HEK293 (cell line): ENCODE measurements at regions not wholly inside any gene's neighbourhood (a gene's known extent, or its start where the extent isn't known, plus 50 kb on each side); places are given as distances from the start of the nearest gene placed in this dataset.

ENCODE experiments used
- CTCF ChIA-PET: fragments of 350-600 bp; formaldehyde crosslinking; extraction: SDS; loops from one replicate; lab custom pipeline; 2021; ENCODE audit warnings: antibody characterized with exemption; lab: Yijun Ruan, JAX
- POLR2A ChIA-PET: fragments of 300-600 bp; formaldehyde crosslinking; extraction: SDS; loops from one replicate; lab custom pipeline; 2020; ENCODE audit warnings: antibody characterized with exemption, inconsistent platforms; lab: Yijun Ruan, JAX
- H3K27ac ChIP-seq: fragments of 200-500 bp; sonication (Bioruptor generic); 2 replicates; pipeline ENCODE4 v1.5.1; 2014; ENCODE audit warnings: low read depth, low read length, control low read depth, inconsistent platforms; ENCODE audit errors: extremely low read depth
- H3K36me3 ChIP-seq, 2 experiments: fragments of 200-500 bp in 1 of 2; sonication (Bioruptor generic) in 1 of 2; 1 replicate in 1 of 2; 2 replicates in 1 of 2; pipeline ENCODE4 v1.5.1; 2014 to 2017; ENCODE audit warnings: inconsistent platforms in 2 of 2, low read length in 2 of 2; ENCODE audit not compliant: control insufficient read depth in 2 of 2, insufficient read depth in 1 of 2
- H3K4me1 ChIP-seq: fragments of 200-500 bp; sonication (Bioruptor generic); 2 replicates; pipeline ENCODE4 v1.5.1; 2014; ENCODE audit warnings: mild to moderate bottlenecking, low read length, inconsistent platforms; ENCODE audit not compliant: control insufficient read depth, insufficient read depth
- H3K4me3 ChIP-seq: 2 replicates; pipeline ENCODE4 v1.5.1; 2011; ENCODE audit warnings: low read depth, mild to moderate bottlenecking, control low read depth, low read length, moderate library complexity
- H3K9me3 ChIP-seq: fragments of 200-500 bp; sonication (Bioruptor generic); 2 replicates; pipeline ENCODE4 v1.5.1; 2014; ENCODE audit warnings: low read depth, low read length, inconsistent platforms; ENCODE audit not compliant: control insufficient read depth, insufficient read depth
- EGR2 ChIP-seq: fragments of 450-650 bp; formaldehyde crosslinking; IDR thresholded peaks from 2 replicates; pipeline ENCODE4 v1.5.1; 2016; ENCODE audit warnings: low read depth, missing biosample characterization, missing genetic modification characterization
- OVOL3 ChIP-seq: fragments of 450-650 bp; formaldehyde crosslinking; IDR thresholded peaks from 2 replicates; pipeline ENCODE4 v1.5.1; 2016; ENCODE audit warnings: missing biosample characterization, missing genetic modification characterization
- PRDM10 ChIP-seq: fragments of 450-650 bp; formaldehyde crosslinking; IDR thresholded peaks from 2 replicates; pipeline ENCODE4 v1.5.1; 2016; ENCODE audit warnings: missing biosample characterization, missing genetic modification characterization
- SP2 ChIP-seq: fragments of 450-650 bp; formaldehyde crosslinking; IDR thresholded peaks from 2 replicates; pipeline ENCODE4 v1.5.1; 2016; ENCODE audit warnings: missing biosample characterization, missing genetic modification characterization
- YY1 ChIP-seq: fragments of 450-650 bp; formaldehyde crosslinking; IDR thresholded peaks from 2 replicates; pipeline ENCODE4 v1.5.1; 2018; ENCODE audit warnings: missing biosample characterization, missing genetic modification characterization
- ZNF140 ChIP-seq: fragments of 450-650 bp; formaldehyde crosslinking; IDR thresholded peaks from 2 replicates; pipeline ENCODE4 v1.5.1; 2016; ENCODE audit warnings: missing biosample characterization, missing genetic modification characterization
- ZNF2 ChIP-seq: fragments of 450-650 bp; formaldehyde crosslinking; IDR thresholded peaks from 2 replicates; pipeline ENCODE4 v1.5.1; 2016; ENCODE audit warnings: missing biosample characterization, missing genetic modification characterization
- ZNF302 ChIP-seq: fragments of 450-650 bp; formaldehyde crosslinking; IDR thresholded peaks from 2 replicates; pipeline ENCODE4 v1.5.1; 2016; ENCODE audit warnings: missing biosample characterization, missing genetic modification characterization, low read depth
- ZNF433 ChIP-seq: fragments of 450-650 bp; formaldehyde crosslinking; IDR thresholded peaks from 2 replicates; pipeline ENCODE4 v1.5.1; 2016; ENCODE audit warnings: missing biosample characterization, missing genetic modification characterization, low read depth
- ZNF488 ChIP-seq: fragments of 450-650 bp; formaldehyde crosslinking; IDR thresholded peaks from 2 replicates; pipeline ENCODE4 v1.5.1; 2016; ENCODE audit warnings: missing biosample characterization, missing genetic modification characterization
- ZNF530 ChIP-seq: fragments of 450-650 bp; formaldehyde crosslinking; IDR thresholded peaks from 2 replicates; pipeline ENCODE4 v1.5.1; 2016; ENCODE audit warnings: low read depth, missing biosample characterization, missing genetic modification characterization
- ZNF560 ChIP-seq: fragments of 450-650 bp; formaldehyde crosslinking; IDR thresholded peaks from 2 replicates; pipeline ENCODE4 v1.5.1; 2017; ENCODE audit warnings: missing biosample characterization, missing genetic modification characterization, borderline replicate concordance
- ZNF626 ChIP-seq: fragments of 450-650 bp; sonication (Bioruptor Pico); formaldehyde crosslinking; IDR thresholded peaks from 2 replicates; pipeline ENCODE4 v1.5.1; 2018; ENCODE audit warnings: missing biosample characterization, missing genetic modification characterization, inconsistent platforms
- ZNF692 ChIP-seq: fragments of 450-650 bp; formaldehyde crosslinking; IDR thresholded peaks from 2 replicates; pipeline ENCODE4 v1.5.1; 2016; ENCODE audit warnings: missing biosample characterization, missing genetic modification characterization
- ZSCAN18 ChIP-seq: fragments of 450-650 bp; formaldehyde crosslinking; IDR thresholded peaks from 2 replicates; pipeline ENCODE4 v1.5.1; 2016; ENCODE audit warnings: missing biosample characterization, missing genetic modification characterization
- TF ChIP-seq, protein P1 (sequence below): sonication (generic); formaldehyde crosslinking; IDR thresholded peaks from 2 replicates; pipeline ENCODE4 v1.8.1; 2022; ENCODE audit warnings: mild to moderate bottlenecking, moderate library complexity, missing genetic modification reagents
- TF ChIP-seq, protein P2 (sequence below): fragments of 450-650 bp; IDR thresholded peaks from 2 replicates; pipeline ENCODE4 v1.5.1; 2018; ENCODE audit warnings: missing biosample characterization, mild to moderate bottlenecking, missing genetic modification characterization
- TF ChIP-seq, protein P3 (sequence below): fragments of 450-650 bp; formaldehyde crosslinking; IDR thresholded peaks from 2 replicates; pipeline ENCODE4 v1.5.1; 2016; ENCODE audit warnings: missing biosample characterization, missing genetic modification characterization
- TF ChIP-seq, protein P4 (sequence below): fragments of 450-650 bp; formaldehyde crosslinking; conservative IDR thresholded peaks from 2 replicates; pipeline ENCODE4 v1.5.1; 2016; ENCODE audit warnings: low read depth, missing biosample characterization, missing genetic modification characterization

- POLR2A ChIA-PET: no interaction called here
Observed at GRCh38 chr2:129180124-129180716, 799.2 kb upstream of the RAB6C start.

DNA sequence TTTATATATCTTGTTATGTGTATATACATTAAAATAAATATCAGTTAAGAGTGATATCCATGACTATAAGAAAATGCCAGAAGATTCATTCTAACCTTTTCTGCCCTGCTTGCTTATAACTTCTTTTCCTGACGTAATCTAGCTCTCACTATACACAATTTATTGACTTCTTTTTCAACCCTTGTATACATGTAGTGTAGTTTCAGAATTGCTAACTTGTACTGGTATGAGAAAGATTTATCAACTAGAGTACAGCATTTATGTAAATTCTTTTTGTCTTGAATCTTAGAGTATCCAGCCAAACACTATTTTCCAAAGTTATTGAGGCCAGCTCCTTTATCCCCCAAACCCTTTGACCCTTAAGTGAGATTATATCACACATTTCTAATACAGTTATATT, 798.0 kb upstream of the RAB6C start:
- no peak overlapping the region for H3K27ac ChIP-seq
- H3K9me3 ChIP-seq: no peaks in the 10 kb centered on the region
- H3K4me3 ChIP-seq: no peak overlapping the region
- no peaks in the 10 kb centered on the region for H3K4me1 ChIP-seq
- ChIA-PET POLR2A (no interaction called here), CTCF (no interaction called here)
- H3K36me3 ChIP-seq: no peaks in the 10 kb centered on the region
- TF ChIP-seq EGR2 (tag by site-specific recombination) (no peak), ZNF2 (tag by site-specific recombination) (no peak), ZNF302 (tag by site-specific recombination) (no peak), PRDM10 (no peak), ZNF692 (tag by site-specific recombination) (no peak), ZSCAN18 (tag by site-specific recombination) (no peak)

More at GRCh38 chr2:129180124-129180716, 799.2 kb upstream of the RAB6C start:
- Histone ChIP-seq H3K9me3 (no peaks in the 10 kb centered on the region), H3K4me3 (no peak overlapping the region), H3K36me3 (no peaks in the 10 kb centered on the region), H3K4me1 (no peaks in the 10 kb centered on the region), H3K27ac (no peak overlapping the region)
- CTCF ChIA-PET: no interaction called here
- TF ChIP-seq, protein P1, sequence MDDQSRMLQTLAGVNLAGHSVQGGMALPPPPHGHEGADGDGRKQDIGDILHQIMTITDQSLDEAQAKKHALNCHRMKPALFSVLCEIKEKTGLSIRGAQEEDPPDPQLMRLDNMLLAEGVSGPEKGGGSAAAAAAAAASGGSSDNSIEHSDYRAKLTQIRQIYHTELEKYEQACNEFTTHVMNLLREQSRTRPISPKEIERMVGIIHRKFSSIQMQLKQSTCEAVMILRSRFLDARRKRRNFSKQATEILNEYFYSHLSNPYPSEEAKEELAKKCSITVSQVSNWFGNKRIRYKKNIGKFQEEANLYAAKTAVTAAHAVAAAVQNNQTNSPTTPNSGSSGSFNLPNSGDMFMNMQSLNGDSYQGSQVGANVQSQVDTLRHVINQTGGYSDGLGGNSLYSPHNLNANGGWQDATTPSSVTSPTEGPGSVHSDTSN (CRISPR knock-in tag): no peak
- TF ChIP-seq ZNF530 (tag by site-specific recombination) (no peak), ZNF626 (tag by site-specific recombination) (no peak), ZNF488 (tag by site-specific recombination) (no peak), SP2 (tag by site-specific recombination) (no peak), ZNF560 (tag by site-specific recombination) (no peak), OVOL3 (no peak), YY1 (tag by site-specific recombination) (no peak), ZNF140 (tag by site-specific recombination) (no peak), ZNF433 (no peak)
- TF ChIP-seq, protein P2, sequence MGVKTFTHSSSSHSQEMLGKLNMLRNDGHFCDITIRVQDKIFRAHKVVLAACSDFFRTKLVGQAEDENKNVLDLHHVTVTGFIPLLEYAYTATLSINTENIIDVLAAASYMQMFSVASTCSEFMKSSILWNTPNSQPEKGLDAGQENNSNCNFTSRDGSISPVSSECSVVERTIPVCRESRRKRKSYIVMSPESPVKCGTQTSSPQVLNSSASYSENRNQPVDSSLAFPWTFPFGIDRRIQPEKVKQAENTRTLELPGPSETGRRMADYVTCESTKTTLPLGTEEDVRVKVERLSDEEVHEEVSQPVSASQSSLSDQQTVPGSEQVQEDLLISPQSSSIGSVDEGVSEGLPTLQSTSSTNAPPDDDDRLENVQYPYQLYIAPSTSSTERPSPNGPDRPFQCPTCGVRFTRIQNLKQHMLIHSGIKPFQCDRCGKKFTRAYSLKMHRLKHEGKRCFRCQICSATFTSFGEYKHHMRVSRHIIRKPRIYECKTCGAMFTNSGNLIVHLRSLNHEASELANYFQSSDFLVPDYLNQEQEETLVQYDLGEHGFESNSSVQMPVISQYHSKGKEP (tag by site-specific recombination): no peak
- TF ChIP-seq, protein P3, sequence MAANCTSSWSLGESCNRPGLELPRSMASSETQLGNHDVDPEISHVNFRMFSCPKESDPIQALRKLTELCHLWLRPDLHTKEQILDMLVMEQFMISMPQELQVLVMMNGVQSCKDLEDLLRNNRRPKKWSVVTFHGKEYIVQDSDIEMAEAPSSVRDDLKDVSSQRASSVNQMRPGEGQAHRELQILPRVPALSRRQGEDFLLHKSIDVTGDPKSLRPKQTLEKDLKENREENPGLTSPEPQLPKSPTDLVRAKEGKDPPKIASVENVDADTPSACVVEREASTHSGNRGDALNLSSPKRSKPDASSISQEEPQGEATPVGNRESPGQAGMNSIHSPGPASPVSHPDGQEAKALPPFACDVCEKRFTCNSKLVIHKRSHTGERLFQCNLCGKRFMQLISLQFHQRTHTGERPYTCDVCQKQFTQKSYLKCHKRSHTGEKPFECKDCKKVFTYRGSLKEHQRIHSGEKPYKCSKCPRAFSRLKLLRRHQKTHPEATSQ: no peak
- TF ChIP-seq, protein P4, sequence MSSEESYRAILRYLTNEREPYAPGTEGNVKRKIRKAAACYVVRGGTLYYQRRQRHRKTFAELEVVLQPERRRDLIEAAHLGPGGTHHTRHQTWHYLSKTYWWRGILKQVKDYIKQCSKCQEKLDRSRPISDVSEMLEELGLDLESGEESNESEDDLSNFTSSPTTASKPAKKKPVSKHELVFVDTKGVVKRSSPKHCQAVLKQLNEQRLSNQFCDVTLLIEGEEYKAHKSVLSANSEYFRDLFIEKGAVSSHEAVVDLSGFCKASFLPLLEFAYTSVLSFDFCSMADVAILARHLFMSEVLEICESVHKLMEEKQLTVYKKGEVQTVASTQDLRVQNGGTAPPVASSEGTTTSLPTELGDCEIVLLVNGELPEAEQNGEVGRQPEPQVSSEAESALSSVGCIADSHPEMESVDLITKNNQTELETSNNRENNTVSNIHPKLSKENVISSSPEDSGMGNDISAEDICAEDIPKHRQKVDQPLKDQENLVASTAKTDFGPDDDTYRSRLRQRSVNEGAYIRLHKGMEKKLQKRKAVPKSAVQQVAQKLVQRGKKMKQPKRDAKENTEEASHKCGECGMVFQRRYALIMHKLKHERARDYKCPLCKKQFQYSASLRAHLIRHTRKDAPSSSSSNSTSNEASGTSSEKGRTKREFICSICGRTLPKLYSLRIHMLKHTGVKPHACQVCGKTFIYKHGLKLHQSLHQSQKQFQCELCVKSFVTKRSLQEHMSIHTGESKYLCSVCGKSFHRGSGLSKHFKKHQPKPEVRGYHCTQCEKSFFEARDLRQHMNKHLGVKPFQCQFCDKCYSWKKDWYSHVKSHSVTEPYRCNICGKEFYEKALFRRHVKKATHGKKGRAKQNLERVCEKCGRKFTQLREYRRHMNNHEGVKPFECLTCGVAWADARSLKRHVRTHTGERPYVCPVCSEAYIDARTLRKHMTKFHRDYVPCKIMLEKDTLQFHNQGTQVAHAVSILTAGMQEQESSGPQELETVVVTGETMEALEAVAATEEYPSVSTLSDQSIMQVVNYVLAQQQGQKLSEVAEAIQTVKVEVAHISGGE (tag by site-specific recombination): no peak
